ENCODE measurements at regions not wholly inside any gene's neighbourhood (a gene's known extent, or its start where the extent isn't known, plus 50 kb on each side); places are given as distances from the start of the nearest gene placed in this dataset.

- Mint-ChIP-seq H3K9me3 (no peaks in the 10 kb centered on the region), H3K36me3 (ENCODE audit: low read depth) (no peaks in the 10 kb centered on the region), H3K27me3 (ENCODE audit: insufficient read depth, low read depth, poor library complexity) (peaks cover 6% of the 10 kb centered on the region), H3K4me1 (no peaks in the 10 kb centered on the region), H3K4me3 (no peak overlapping the region), H3K27ac (no peak overlapping the region)
- peaks cover 2% of the 10 kb centered on the region; the same call in 1 of the 2 replicates for H3K9me2 ChIP-seq (ENCODE audit: insufficient read depth)
- ATAC-seq (no peak), DNase-seq (ENCODE audit: low spot score) (no peak)
- H3F3A ChIP-seq (replicated peaks; ENCODE audit: low read depth), result no peaks in the 10 kb centered on the region
- no peaks in the 10 kb centered on the region for H3K4me1 ChIP-seq (ENCODE audit: insufficient read depth)
- H3K79me2 ChIP-seq (replicated peaks; ENCODE audit: insufficient read depth), result no peaks in the 10 kb centered on the region
- TF ChIP-seq ZNF331 (CRISPR knock-in tag; IDR thresholded peaks at IDR 0.05; ENCODE audit: low read depth) (no peak), ETS1 (IDR thresholded peaks at IDR 0.05) (no peak), CREB1 (CRISPR knock-in tag; IDR thresholded peaks at IDR 0.05; ENCODE audit: low read depth) (no peak), EZH2phosphoT487 (IDR thresholded peaks at IDR 0.05; ENCODE audit: unreplicated experiment) (no peak), JUNB (IDR thresholded peaks at IDR 0.05; ENCODE audit: unreplicated experiment) (no peak), CTCF (conservative IDR thresholded peaks at IDR 0.05; ENCODE audit: low read depth in 2 of 2) (no peak), EZH2 (IDR thresholded peaks at IDR 0.05; ENCODE audit: low read depth, unreplicated experiment) (no peak), REST (IDR thresholded peaks at IDR 0.05; ENCODE audit: unreplicated experiment) (no peak), ZNF462 (CRISPR knock-in tag; IDR thresholded peaks at IDR 0.05) (no peak), ZNF114 (CRISPR knock-in tag; IDR thresholded peaks at IDR 0.05) (no peak), STAT1 (IDR thresholded peaks at IDR 0.05; ENCODE audit: unreplicated experiment) (no peak), NANOG (IDR thresholded peaks at IDR 0.05; ENCODE audit: borderline replicate concordance) (no peak)
- no peak overlapping the region for H3K27ac ChIP-seq (ENCODE audit: low read depth)
- H3K27me3 ChIP-seq (ENCODE audit: insufficient read depth), result no peaks in the 10 kb centered on the region; the same call in 1 of the 2 replicates
- no peaks in the 10 kb centered on the region for H3K36me3 ChIP-seq (ENCODE audit: insufficient read depth)
- no peak overlapping the region for H2AFZ ChIP-seq
- no peaks in the 10 kb centered on the region for H4K20me1 ChIP-seq (replicated peaks; ENCODE audit: insufficient read depth)
- H3K4me2 ChIP-seq, result no peak overlapping the region
- no peak overlapping the region for H3K4me3 ChIP-seq
Measured at GRCh38 chr11:115769891-115770290, 265.7 kb upstream of the CADM1 start.
